ENCODE measurements at regions not wholly inside any gene's neighbourhood (a gene's known extent, or its start where the extent isn't known, plus 50 kb on each side); places are given as distances from the start of the nearest gene placed in this dataset.

DNA sequence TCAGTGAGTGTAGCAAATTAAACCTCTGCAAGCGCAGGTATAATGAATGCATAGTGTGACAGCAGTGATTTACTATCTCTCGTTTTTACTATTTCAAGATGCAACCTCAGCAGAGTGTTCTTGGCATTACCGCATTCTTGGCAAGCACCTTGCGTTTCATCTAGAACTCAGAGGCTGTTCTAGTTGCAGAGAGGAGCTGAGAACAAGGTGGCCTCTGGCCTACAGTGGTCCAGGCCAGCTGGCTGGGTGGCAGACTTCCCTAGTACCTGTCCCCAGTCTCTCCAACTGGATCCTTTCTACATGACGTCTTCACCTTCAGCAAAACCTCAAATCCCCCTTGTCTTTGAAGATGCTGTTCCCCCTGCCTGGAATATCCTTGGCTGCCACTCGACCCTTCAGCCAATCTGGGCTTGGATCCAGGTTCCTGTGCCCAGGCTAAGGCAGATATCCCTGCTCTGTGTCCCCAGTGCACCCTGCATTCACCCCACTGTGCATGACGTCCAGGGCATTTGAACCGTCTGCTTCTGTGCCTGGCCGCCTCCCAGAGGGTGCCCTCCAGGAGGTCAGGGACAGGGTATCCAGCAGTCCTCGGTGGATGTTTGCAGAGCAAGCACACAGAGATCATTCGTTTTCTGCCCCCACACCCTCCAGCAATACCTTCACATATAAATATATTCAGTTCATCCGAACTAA, 120.4 kb upstream of the CPEB4 start:
- H3K4me3 ChIP-seq (ENCODE audit: low read depth, low read length), result no peak overlapping the region
- in situ Hi-C loops (cut with HindIII; ENCODE audit: low sequenced_read_pairs), result no loop called here
- no peak for DNase-seq (ENCODE audit: low read depth, low spot score)
- TF ChIP-seq, protein P1, sequence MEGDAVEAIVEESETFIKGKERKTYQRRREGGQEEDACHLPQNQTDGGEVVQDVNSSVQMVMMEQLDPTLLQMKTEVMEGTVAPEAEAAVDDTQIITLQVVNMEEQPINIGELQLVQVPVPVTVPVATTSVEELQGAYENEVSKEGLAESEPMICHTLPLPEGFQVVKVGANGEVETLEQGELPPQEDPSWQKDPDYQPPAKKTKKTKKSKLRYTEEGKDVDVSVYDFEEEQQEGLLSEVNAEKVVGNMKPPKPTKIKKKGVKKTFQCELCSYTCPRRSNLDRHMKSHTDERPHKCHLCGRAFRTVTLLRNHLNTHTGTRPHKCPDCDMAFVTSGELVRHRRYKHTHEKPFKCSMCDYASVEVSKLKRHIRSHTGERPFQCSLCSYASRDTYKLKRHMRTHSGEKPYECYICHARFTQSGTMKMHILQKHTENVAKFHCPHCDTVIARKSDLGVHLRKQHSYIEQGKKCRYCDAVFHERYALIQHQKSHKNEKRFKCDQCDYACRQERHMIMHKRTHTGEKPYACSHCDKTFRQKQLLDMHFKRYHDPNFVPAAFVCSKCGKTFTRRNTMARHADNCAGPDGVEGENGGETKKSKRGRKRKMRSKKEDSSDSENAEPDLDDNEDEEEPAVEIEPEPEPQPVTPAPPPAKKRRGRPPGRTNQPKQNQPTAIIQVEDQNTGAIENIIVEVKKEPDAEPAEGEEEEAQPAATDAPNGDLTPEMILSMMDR (IDR thresholded peaks at IDR 0.05; ENCODE audit: low read depth, low read length), result no peak

DNA sequence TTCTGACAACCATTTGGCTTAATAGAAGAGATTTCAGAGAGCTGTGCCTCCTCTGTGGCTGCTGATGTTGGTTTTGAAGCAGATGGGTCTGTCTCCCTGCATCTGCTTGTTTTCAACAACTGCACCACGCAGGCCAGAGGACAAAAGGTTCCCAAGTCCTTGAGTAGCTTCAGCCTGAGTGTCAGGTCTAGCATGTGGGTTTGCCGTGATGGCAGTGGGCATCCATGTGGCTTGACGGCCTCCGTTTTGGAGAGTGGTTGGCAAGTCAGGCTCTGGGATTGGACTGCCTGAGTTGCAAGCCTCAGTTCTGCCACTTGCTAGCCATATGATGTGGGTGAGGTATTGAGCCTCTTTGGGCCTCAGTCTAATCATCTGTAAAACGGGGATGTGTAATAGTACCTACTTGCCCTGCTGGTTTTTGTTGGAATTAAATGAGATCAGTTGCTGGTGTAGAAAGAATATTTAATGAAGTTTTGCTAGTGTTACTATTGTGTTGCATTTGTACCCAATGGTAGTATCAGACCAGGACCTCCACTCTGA, 119.8 kb upstream of the CPEB4 start:
- TF ChIP-seq, protein P1 (IDR thresholded peaks at IDR 0.05; ENCODE audit: low read depth, low read length), result no peak
- no peak overlapping the region for H3K4me3 ChIP-seq (ENCODE audit: low read depth, low read length)
- in situ Hi-C loops (cut with HindIII; ENCODE audit: low sequenced_read_pairs), result no loop called here
- no peak for DNase-seq (ENCODE audit: low read depth, low spot score)

DNA sequence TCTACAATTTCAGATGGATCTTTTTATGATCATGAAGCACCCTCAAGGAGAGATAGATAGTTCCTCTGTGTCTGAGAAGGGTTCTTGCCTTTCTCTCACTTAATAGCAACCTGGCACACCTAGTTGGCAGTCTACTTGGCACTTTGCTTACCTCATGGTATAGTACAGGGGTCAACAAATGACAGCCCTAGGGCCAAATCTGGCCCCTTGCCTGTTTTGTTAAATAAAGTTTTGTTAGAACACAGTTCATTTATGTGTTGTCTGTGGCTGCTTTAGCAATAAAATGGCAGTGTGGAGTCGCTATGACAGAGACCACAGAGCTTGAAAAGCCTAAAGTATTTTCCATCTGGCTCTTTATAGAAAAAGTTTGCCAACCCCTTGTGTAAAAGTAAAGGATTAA, 119.3 kb upstream of the CPEB4 start:
- no peak for DNase-seq (ENCODE audit: low read depth, low spot score)
- in situ Hi-C loops (cut with HindIII; ENCODE audit: low sequenced_read_pairs), result no loop called here
- no peak overlapping the region for H3K4me3 ChIP-seq (ENCODE audit: low read depth, low read length)
- TF ChIP-seq, protein P1 (IDR thresholded peaks at IDR 0.05; ENCODE audit: low read depth, low read length), result no peak

DNA sequence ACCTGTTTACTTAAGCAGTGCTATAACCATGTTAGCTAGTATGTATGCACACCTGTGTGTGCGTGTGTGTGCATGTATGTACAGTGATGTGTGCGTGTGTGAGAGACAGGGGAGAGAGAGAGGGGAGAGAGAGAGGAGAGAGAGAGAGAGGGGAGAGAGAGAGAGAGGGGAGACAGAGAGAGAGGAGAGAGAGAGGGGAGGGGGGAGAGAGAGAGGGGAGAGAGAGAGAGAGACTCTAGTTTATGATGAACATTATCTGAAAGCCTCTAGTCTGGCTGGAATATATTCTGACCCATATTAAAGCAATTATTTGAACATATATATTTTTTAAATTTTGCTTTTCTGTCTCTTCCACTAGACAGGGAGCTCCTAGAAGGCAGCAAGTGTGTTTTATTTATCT, 117.5 kb upstream of the CPEB4 start:
- in situ Hi-C loops (cut with HindIII; ENCODE audit: low sequenced_read_pairs), result no loop called here
- no peak overlapping the region for H3K4me3 ChIP-seq (ENCODE audit: low read depth, low read length)
- no peak for DNase-seq (ENCODE audit: low read depth, low spot score)
- TF ChIP-seq, protein P1 (IDR thresholded peaks at IDR 0.05; ENCODE audit: low read depth, low read length), result no peak

DNA sequence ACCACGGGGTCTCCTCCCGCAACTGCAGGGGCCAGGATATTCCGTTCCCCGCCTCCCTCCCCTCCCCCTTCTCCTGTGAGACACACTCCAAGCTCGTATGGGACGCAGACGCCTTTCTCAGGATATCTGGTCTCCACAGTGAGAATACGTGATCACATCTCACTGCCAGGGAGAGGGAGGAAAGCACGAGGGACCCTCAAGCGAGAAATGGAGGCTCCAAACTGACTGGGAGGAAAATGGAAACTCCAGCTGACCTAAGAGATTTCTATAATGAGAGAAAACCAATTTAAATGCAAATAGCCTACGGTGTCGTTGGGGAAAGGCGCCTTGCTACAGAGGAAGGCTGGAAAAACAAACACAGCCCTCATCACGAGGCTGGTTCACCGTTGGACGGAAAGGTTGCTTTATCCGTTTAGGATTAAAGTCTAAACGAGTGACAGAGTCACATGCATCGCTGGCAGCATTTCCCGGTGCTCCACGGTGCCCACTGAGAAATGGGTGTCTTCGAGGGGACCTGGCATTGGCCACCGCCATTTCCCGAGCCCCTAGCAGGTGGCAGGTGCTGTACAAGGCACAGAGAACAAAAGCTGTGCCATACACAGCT, 116.9 kb upstream of the CPEB4 start:
- in situ Hi-C loops (cut with HindIII; ENCODE audit: low sequenced_read_pairs), result no loop called here
- DNase-seq (ENCODE audit: low read depth, low spot score), result no peak
- H3K4me3 ChIP-seq (ENCODE audit: low read depth, low read length), result no peak overlapping the region
- TF ChIP-seq, protein P1 (IDR thresholded peaks at IDR 0.05; ENCODE audit: low read depth, low read length), result no peak

DNA sequence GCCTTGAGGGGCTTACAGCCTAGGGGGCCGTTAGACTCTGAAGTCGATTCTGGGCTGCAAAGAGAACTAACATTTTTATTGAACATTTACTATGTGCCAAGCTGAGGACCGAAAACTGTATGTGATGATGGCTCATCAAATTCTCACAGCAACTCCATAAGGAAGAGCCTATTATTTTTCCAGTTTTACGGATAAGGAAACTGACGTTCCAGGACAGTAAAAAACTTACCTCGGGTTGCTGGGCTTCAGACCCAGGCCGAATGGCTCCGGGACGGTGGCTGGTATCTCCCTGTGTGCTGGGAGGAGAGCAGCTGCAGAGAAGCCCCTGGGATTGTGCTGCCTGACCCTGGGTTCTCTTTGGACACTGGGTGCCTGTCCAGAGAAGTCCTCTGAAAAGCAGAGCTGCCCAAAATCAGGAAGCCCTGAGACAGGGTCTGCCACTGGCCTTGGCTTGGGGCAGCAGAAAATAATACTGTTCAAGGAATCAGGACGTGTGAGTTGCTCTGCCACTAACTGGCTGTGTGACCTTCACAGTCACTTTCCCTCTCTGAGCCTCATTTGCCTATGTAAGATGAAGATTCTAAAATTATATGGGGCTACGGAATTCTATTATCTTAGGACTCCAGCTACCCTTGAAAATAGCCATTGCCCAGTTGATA, 116.3 kb upstream of the CPEB4 start:
- DNase-seq (ENCODE audit: low read depth, low spot score), result no peak
- in situ Hi-C loops (cut with HindIII; ENCODE audit: low sequenced_read_pairs), result no loop called here
- no peak overlapping the region for H3K4me3 ChIP-seq (ENCODE audit: low read depth, low read length)
- TF ChIP-seq, protein P1 (IDR thresholded peaks at IDR 0.05; ENCODE audit: low read depth, low read length), result no peak

Data from astrocyte of the spinal cord (primary cell).